Ishikawa (cell line): ENCODE measurements at regions not wholly inside any gene's neighbourhood (a gene's known extent, or its start where the extent isn't known, plus 50 kb on each side); places are given as distances from the start of the nearest gene placed in this dataset.

Experiments used
- CEBPB ChIP-seq: IDR thresholded peaks from 2 replicates; pipeline ENCODE4 v1.6.1; 2012
- CREB1 ChIP-seq: IDR thresholded peaks from 2 replicates; pipeline ENCODE4 v1.6.1; 2012; ENCODE audit warnings: low read depth
- EGR1 ChIP-seq: IDR thresholded peaks from 2 replicates; pipeline ENCODE4 v1.6.1; 2012
- EP300 ChIP-seq: IDR thresholded peaks from 2 replicates; pipeline ENCODE4 v1.6.1; 2012; ENCODE audit warnings: borderline replicate concordance
- FOXM1 ChIP-seq: IDR thresholded peaks from 2 replicates; pipeline ENCODE4 v1.6.1; 2012; ENCODE audit warnings: low read depth, borderline replicate concordance
- NFIC ChIP-seq: IDR thresholded peaks from 2 replicates; pipeline ENCODE4 v1.6.1; 2012
- RAD21 ChIP-seq: IDR thresholded peaks from 2 replicates; pipeline ENCODE4 v1.6.1; 2012; ENCODE audit warnings: low read depth
- TAF1 ChIP-seq: IDR thresholded peaks from 2 replicates; pipeline ENCODE4 v1.6.1; 2012; ENCODE audit warnings: low read depth, mild to moderate bottlenecking
- YY1 ChIP-seq: IDR thresholded peaks from 2 replicates; pipeline ENCODE4 v1.6.1; 2012; ENCODE audit warnings: low read depth
- TF ChIP-seq, protein P1 (sequence below): IDR thresholded peaks from 2 replicates; pipeline ENCODE4 v1.6.1; 2012

DNA sequence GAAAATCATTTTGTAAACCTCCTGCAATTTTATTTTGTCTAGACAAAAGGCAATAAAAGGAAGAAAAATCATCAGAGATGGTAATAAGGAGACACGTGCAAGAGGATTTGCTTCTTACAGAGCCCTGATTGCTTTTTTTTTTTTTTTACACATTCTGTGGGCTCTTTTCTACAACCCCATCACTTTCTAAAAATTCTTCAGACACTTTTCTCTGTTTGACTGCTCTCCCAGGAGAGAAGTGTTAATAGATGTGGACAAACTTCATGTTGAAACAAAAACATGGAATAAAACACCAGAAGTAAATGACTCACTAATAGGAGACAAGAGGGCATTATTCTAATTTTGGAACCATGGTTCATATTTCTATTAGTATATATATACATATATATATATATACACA, 114.4 kb upstream of the TPRG1 start:
- no peak for TF ChIP-seq CEBPB
- TF ChIP-seq RAD21, result no peak
- TF ChIP-seq NFIC, result no peak
- TF ChIP-seq YY1, result no peak
- TF ChIP-seq CREB1, result no peak
- TF ChIP-seq EP300, result no peak
- no peak for TF ChIP-seq FOXM1
- TF ChIP-seq EGR1, result no peak
- no peak for TF ChIP-seq TAF1
- TF ChIP-seq, protein P1, sequence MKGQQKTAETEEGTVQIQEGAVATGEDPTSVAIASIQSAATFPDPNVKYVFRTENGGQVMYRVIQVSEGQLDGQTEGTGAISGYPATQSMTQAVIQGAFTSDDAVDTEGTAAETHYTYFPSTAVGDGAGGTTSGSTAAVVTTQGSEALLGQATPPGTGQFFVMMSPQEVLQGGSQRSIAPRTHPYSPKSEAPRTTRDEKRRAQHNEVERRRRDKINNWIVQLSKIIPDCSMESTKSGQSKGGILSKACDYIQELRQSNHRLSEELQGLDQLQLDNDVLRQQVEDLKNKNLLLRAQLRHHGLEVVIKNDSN, result no peak
